GM21717 (cell line): ENCODE measurements at regions not wholly inside any gene's neighbourhood (a gene's known extent, or its start where the extent isn't known, plus 50 kb on each side); places are given as distances from the start of the nearest gene placed in this dataset.
A peak's percentile ranks its signal among the peaks of the same experiment; 100 is the strongest.
"Not testable (repeated sequence)": the region's sequence is repeated elsewhere in the genome, so short reads cannot be mapped to it uniquely, and the experiment has no call there.

Experiments used
- ATAC-seq: cut with Tn5 transposase; IDR thresholded peaks from one replicate; pipeline ENCODE4 v1.9.1; 2021; ENCODE audit warnings: mild to moderate bottlenecking, moderate library complexity; ENCODE audit not compliant: unreplicated experiment

GRCh38 chr9:75197561-75197960, 109.2 kb downstream of the OSTF1 start:
- no peak for ATAC-seq

GRCh38 chr9:75198436-75198835, 110.1 kb downstream of the OSTF1 start:
- no peak for ATAC-seq

DNA sequence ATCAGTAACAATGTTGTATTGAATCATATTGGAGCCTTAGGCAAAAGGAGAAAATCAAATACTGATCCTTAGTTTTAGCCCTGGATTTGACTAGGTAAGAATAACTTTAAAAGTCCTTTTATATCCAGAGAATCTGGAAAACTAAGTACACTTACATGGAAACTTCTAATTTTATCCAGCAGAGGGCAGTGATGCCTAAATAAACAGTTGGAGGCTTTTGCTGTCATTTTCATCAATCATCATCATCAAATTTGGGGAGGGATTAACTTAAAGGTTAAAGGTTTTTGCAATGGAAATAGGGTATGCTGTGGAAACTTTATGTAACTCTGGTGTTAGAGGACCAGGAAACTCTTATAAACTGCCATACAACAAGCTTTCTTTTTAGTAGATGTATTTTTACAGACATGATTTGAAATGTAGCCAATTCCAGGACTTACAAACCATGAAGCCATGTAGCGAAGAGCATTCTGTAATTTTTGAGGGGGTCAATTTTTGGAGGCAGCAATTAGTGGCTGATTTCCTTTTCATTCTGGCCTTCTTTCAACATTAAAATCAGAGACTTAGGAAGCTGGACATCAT, 112.7 kb downstream of the OSTF1 start:
- ATAC-seq: no peak

GRCh38 chr9:75201480-75202209, 113.3 kb downstream of the OSTF1 start:
- no peak for ATAC-seq

GRCh38 chr9:75207997-75208396, 119.7 kb downstream of the OSTF1 start:
- ATAC-seq: not testable (repeated sequence)

GRCh38 chr9:75210215-75210614, 121.9 kb downstream of the OSTF1 start:
- no peak for ATAC-seq

DNA sequence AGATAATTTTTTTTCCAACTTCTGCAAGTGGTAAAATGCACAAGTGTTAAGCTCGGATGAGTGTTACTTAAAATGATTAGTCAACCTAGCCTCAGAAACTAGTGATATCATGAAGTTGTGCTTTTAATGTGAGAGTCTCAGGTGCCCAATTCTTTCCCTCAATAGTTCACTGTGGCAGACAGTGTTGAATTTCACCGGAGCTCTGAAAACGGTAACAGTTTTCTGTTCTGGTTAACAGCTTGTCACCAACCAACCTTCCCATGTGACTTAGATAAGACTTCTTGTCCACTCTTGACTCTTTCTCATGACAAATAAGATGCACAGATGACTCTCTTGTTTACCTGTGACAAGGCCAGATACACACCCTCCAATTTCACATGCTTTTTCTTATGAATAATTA, 125.5 kb downstream of the OSTF1 start:
- ATAC-seq: no peak

DNA sequence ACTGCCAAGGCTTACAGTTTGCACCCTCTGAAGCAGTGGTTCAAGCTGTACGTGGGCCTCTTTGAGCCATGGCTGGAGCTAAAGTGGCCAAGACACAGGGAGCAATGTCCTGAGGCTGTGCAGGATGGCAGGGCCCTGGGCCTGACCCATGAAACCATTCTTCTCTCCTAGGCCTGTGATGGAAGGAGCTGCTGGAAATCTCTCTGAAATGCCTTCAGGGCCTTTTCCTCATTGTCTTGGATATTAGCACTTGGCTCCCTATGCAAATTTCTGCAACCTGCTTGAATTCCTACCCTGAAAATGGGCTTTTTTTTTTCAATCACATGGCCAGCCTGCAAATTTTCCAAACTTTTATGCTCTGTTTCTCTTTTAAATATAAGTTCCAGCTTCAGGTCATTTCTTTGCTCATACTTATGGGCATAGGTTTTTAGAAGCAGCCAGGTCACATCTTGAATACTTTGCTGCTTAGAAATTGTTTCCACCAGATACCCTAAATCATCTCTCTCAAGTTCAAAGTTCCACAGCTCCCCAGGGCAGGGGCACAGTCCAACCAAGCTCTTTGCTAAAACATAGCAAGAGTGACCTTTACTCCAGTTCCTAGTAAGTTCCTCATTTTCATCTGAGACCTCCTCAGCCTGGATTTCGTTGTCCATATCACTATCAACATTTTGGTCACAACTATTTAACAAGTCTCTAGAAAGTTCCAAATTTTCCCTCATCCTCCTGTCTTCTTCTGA, 138.3 kb downstream of the OSTF1 start:
- no peak for ATAC-seq

- no peak for ATAC-seq
Measured at GRCh38 chr9:75228893-75229292, 140.6 kb downstream of the OSTF1 start.

DNA sequence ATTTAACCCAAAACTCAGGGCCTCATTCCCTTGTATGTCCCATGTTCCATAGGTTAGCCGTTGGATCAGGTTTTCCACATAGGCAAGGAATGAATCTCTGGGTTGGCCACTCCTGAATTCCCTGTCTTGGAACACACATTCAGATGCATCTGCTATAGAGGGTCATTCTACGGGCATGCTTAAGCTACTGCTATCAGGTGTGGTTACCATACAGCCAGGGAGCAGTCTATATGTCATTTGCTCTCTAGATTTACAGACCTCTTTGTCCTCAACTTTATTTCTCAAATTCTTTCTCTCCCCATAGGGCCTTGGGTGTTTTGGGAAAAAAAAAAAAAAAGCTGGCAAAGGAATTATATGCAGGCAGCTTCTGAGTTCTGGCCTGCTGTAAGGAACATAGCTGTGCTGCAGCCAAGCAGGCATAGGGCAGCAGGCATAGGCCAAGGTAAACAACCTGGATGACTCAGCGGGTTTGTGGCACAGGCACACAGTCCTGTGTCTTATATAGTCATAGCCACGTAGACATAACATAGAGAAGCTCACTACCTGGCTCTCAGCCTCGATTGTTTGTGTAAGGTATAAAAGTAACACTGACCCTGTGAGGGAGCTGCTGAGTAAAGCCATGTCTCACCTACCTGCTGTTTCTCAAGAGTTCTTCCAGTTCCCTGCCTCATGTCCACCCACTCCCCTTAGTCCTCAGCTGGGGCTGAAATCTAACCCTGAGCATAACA, 141.5 kb downstream of the OSTF1 start:
- no peak for ATAC-seq

DNA sequence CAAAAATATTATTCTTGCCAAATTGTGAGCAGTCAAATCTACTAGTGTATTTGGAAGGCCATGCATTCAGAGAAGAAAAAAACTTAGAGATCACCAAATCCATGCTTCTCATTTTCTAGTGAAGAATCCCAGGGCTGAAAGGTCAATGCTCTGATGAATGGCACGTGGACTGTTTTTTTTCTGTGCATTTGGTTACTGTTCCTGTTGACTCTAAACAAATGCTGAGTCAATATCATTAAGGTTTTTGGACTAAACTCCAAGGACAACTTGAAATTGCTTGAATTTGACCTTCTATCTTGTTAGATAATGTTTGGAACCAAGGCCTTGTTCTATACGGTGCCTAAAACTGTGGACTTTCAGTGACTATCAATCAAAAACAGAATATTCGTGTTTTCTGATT, 142.2 kb downstream of the OSTF1 start:
- ATAC-seq: no peak

- ATAC-seq: no peak
Measured at GRCh38 chr9:75231167-75231566, 142.9 kb downstream of the OSTF1 start.

DNA sequence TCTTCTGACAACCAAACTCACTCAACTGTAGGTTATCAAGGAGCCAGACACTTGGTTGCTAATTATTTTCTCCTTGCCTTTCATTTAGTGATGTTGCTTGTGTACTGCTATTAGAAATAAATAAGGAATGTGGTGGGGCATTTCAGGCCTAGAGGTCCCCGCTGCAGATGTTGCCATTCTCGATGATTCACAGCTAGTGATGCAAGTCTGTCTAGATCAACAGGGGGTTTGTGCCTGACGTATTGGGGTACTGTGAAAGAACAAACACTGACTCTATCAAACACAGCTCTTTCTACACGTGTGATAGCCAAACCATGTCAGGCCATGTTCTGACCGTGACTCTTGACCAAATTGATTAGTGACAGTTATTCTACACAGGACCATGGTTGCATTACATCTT, 144.7 kb downstream of the OSTF1 start:
- no peak for ATAC-seq

DNA sequence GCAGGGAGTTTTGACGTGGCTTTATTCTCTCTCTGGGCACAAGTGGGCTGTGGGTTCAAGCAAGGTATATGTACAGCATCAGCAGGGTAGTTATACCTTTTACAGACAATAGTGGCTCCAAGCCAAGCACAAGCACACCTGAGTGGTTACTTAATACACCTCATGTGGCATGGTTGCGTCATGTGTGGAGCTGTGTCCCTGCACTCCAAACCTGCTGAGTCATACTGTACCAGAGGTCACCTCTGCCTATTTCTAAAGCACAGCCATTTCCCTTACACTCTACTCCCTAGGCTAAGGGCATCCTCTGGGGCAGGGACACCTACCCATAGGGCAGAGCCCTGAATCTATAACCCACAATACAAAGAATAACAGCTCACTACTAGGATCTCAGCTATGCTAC, 147.3 kb downstream of the OSTF1 start:
- ATAC-seq: no peak

DNA sequence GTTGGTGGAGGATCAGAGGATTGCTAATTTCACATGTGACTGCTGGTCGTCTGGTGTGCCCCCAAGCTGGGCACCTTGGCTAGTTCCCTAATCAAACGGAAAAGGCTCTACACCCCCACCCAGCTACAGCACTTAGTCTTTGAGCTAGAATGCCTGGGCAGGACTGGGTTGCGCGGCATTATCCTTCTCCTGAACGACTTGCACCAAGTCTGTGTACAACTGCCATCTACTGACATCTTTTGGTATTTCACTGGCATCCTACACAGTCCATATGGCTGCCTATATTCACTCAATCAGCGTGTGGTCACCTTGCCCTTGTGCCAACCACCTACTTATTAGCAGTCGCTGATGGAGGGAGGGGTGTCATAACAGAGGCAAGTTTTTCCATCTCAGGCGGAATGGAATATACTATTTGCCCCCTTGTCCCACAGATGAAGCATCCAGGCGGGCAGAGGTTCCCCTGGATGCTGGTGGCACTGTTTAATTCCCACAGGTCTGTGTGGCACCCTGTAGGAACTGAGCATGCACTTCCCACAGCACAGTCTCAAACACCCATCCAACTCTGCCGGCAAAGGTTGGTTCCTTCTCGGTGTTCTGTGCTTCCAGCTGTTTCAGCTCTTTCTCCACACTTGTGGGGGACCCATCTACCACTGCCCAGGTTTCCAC, 150.1 kb downstream of the OSTF1 start:
- ATAC-seq: peak; percentile 93

DNA sequence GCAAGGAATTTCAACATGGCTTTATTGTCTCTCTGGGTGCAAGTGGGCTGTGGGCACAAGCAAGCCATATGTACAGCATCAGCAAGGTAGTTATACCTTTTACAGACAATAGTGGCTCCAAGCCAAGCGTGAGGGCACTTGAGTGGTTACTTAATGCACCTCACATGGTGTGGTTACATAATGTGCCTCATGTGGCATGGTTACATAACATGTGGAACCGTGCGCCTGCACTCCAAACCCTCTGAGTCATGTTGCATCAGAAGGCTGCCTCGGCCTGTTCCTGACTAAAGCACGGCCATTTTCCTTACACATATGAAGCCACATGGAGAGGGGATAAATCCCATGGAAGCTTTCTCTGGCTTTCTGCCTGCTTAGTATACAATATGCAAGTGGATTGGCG, 150.9 kb downstream of the OSTF1 start:
- ATAC-seq: no peak

- ATAC-seq: no peak
Measured at GRCh38 chr9:75242426-75242825, 154.1 kb downstream of the OSTF1 start.

DNA sequence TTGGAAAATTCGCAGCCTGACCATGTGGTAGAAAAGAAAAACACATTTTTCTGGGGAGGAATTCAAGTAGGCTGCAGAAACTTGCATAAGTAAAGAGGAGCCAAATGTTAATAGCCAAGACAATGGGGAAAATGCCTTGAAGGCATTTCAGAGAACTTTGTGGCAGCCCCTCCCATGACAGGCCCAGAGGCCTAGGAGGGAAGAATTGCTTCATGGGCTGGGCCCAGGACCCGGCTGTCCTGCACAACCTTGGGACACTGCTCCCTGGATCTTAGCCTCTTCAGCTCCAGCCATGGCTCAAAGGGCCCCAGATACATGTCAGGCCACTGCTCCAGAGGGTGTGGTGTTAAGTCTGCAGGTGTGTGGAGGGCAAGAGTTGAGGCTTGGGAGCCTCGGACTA, 158.6 kb downstream of the OSTF1 start:
- ATAC-seq: no peak

DNA sequence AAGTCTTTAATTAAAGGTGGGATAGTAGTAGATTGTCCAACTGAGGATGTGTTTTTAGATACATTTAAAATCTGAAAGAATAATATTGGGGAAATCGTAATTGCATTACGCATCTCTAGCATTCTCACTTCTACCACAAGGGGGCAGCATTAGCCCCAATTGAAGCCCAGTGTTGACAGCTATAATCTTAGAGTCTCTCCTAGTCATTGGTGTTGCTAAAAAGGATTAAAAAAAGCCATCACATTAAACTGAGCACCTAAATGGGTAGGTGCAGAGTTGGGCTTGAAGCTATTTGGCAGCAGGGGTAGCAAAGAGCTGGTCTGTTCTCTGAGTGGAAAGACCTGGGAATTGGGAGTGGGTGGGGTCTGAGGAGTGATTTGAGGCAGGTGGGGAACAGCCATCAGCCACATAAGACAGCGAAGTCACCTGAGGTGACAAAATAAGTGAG, 177.2 kb downstream of the OSTF1 start:
- ATAC-seq: no peak

- ATAC-seq: no peak
Measured at GRCh38 chr9:75269197-75269596, 180.9 kb downstream of the OSTF1 start.

DNA sequence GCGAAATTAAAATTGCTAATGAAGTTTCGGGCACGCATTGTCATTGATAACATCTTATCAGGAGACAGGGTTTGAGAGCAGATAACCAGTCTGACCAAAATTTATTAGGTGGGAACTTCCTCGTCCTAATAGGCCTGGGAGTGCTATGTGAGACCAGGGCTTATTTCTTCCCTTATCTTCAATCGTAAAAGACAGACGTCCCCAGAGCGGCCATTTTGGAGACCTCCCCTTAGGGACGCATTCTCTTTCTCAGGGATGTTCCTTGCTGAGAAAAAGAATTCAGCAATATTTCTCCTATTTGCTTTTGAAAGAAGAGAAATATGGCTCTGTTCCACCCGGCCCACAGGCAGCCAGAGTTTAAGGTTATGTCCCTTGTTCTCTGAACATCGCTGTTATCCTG, 184.7 kb downstream of the OSTF1 start:
- ATAC-seq: not testable (repeated sequence)
